B cell (primary cell): ENCODE measurements at regions not wholly inside any gene's neighbourhood (a gene's known extent, or its start where the extent isn't known, plus 50 kb on each side); places are given as distances from the start of the nearest gene placed in this dataset.

ENCODE experiments used
- EZH2 ChIP-seq: IDR thresholded peaks from 2 replicates; pipeline ENCODE4 v1.6.1; 2012; ENCODE audit warnings: borderline replicate concordance, low read depth, mild to moderate bottlenecking, moderate library complexity, low read length; ENCODE audit not compliant: insufficient read depth, poor library complexity, severe bottlenecking
- TF ChIP-seq, protein P1 (sequence below): fragments of 200-600 bp; IDR thresholded peaks from one replicate; pipeline ENCODE4 v1.8.0; 2022; ENCODE audit warnings: antibody characterized with exemption, mild to moderate bottlenecking

DNA sequence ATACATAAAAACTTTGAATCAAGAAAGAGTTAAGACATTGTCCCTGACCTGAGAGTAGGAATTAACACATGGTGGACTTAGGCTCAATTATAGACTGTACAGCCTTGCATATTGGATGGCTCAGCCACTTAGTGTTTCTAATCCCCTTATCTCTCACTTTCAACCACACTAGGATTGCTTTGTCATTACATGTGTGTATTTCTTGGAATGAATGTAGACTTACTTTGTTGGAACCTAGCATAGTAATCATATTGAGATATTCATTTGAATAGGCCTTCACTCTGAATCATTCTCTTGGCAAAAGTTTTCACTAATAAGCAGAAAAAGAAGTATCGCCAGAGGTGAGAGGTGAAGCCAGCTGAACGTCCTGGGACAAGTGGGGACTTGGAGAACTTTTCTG is 1973.9 kb upstream of the FLRT2 start:
- TF ChIP-seq, protein P1, sequence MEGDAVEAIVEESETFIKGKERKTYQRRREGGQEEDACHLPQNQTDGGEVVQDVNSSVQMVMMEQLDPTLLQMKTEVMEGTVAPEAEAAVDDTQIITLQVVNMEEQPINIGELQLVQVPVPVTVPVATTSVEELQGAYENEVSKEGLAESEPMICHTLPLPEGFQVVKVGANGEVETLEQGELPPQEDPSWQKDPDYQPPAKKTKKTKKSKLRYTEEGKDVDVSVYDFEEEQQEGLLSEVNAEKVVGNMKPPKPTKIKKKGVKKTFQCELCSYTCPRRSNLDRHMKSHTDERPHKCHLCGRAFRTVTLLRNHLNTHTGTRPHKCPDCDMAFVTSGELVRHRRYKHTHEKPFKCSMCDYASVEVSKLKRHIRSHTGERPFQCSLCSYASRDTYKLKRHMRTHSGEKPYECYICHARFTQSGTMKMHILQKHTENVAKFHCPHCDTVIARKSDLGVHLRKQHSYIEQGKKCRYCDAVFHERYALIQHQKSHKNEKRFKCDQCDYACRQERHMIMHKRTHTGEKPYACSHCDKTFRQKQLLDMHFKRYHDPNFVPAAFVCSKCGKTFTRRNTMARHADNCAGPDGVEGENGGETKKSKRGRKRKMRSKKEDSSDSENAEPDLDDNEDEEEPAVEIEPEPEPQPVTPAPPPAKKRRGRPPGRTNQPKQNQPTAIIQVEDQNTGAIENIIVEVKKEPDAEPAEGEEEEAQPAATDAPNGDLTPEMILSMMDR, result no peak
- no peak for TF ChIP-seq EZH2
